GM18505 (cell line): ENCODE measurements at regions not wholly inside any gene's neighbourhood (a gene's known extent, or its start where the extent isn't known, plus 50 kb on each side); places are given as distances from the start of the nearest gene placed in this dataset.
"Not testable (repeated sequence)": the region's sequence is repeated elsewhere in the genome, so short reads cannot be mapped to it uniquely, and the experiment has no call there.

Experiments
- ATAC-seq: cut with Tn5 transposase; IDR thresholded peaks from one replicate; pipeline ENCODE4 v1.9.1; 2021; ENCODE audit not compliant: unreplicated experiment
- POLR2A ChIP-seq: IDR thresholded peaks from 4 replicates; pipeline ENCODE4 v1.6.1; 2011; ENCODE audit warnings: borderline replicate concordance; ENCODE audit not compliant: insufficient read depth, insufficient read length; ENCODE audit errors: extremely low read depth

DNA sequence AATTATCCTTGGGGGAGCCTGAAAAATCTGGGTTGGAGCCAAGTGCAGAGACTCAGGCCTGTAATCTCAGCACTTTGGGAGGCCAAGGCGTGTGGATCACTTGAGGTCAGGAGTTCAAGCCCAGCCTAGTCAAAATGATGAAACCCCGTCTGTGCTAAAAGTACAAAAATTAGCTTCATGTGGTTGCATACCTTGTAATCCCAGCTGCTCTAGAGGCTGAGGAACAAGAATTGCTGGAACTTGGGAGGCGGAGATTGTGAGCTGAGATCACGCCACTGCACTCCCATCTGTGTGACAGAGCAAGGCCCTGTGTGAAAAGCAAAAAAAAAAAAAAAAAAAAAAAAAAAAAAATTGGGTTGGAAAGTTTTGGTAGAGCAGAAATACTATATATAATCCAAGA, 1563.6 kb upstream of the PRMT6 start:
- no peak for ATAC-seq
- no peak for TF ChIP-seq POLR2A

- ATAC-seq = no peak
- no peak for TF ChIP-seq POLR2A
These were observed 1540.4 kb upstream of the PRMT6 start for GRCh38 chr1:105516068-105516467.

DNA sequence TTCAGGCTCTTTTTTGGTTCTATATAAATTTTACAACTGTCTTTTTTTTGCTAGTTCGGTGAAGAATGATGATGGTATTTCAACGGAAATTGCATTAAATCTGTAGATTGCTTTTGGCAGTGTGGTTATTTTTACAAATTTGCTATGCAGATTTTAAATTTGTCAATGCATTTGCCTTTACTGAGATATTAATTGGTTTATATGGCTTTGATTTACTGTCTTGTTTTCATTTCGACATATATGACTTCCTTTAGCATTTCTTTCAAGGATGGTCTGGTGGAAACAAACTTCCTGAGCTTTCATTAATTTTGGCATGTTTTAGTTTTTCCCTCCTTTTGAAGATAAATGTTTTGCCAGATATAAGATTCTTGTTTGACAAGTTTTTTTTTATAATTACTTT, 1522.5 kb upstream of the PRMT6 start:
- ATAC-seq = no peak
- TF ChIP-seq POLR2A = no peak

DNA sequence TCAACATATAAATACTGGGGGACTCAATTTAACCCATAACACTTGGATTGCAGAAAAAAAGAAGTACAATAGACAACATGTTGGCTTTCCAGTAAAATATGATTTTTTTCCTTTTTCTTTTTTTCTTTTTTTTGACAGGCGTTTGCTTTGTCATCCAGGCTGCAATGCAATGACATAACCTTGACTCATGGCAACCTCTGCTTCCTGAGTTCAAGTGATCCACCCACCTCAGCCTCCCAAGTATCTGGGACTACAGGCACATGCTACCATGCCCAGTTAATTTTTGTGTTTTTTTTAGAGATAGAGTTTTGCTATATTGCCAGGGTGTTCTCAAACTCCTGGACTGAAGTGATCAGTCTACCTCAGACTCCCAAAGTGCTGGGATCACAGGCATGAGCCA, 1512.0 kb upstream of the PRMT6 start:
- no peak for ATAC-seq
- no peak for TF ChIP-seq POLR2A

DNA sequence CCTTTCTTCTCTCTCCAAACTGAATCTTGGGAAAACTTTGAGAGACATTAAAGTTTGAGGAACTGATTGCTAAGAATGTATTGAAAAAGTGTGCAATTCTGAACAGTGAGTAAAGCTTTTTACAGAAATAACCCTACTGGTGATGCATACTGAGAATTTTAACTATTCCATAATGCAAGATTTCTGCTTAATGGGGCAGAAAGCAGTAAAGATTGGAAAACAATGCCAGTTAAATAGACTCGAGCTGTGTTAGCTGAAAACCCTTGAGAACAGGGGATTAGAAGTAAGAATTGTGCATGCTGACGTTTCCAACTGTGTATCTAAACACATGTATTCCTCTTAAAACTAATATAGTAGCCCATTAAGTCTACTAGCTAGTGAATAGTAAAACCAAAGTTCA, 1500.2 kb upstream of the PRMT6 start:
- TF ChIP-seq POLR2A = no peak
- no peak for ATAC-seq

DNA sequence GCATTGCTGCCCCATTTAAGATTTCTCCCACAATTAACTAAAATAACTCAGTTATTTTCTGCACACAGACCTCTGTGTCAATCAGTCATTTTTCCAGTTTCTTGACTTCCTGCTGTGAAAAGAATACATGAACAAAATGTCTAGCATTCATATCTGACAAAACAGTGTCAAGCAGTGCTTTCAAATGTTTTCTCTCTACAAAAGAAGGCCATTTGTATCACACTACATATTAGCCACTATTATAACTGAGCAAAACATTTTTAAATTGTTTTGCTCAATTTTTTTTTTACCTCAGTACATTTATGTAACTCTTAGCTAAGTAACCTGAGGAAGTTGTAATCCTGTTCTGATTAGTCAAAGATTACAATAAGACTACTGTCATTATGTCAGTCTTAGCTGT, 1498.5 kb upstream of the PRMT6 start:
- ATAC-seq = no peak
- no peak for TF ChIP-seq POLR2A

GRCh38 chr1:105565006-105565405, 1491.5 kb upstream of the PRMT6 start:
- no peak for ATAC-seq
- no peak for TF ChIP-seq POLR2A

DNA sequence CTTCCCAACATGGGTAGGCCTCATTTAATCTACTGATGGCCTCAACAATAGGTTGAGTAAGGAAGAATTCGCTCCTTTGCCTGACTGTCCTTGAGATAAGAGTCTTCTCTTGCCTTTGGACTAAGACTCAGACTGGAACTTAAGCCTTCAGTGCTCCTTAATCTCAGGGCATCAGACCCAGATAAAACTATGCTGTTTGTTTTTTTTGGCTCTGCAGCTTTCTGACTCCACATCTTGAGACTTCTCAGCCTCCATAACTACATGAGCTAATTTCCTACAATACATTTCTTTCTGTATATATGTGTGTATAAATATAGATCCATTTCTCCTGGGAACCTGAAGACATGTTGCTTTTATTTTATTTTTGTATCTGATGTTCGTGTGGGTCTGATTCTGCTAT, 1470.7 kb upstream of the PRMT6 start:
- ATAC-seq = no peak
- TF ChIP-seq POLR2A = no peak

GRCh38 chr1:105591681-105592080, 1464.8 kb upstream of the PRMT6 start:
- no peak for ATAC-seq
- no peak for TF ChIP-seq POLR2A

DNA sequence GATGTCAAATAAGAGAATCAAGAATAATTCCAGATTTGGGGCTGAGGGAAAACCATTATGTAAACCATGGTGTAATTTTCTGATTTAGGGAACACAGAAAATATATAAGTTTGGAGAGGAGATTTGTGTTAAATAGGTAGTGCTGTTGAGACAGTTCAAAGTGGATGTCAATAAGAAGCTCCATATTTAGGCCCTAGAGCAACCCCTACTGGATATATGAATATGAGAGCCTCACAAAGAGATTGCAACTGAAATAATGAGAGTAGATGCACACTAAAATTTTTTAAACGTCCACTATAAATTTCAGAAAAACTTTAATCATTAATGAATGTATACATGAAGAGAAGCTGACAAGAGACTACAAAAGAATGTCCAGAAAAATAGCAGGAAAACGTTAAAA, 1447.8 kb upstream of the PRMT6 start:
- no peak for TF ChIP-seq POLR2A
- ATAC-seq = no peak

DNA sequence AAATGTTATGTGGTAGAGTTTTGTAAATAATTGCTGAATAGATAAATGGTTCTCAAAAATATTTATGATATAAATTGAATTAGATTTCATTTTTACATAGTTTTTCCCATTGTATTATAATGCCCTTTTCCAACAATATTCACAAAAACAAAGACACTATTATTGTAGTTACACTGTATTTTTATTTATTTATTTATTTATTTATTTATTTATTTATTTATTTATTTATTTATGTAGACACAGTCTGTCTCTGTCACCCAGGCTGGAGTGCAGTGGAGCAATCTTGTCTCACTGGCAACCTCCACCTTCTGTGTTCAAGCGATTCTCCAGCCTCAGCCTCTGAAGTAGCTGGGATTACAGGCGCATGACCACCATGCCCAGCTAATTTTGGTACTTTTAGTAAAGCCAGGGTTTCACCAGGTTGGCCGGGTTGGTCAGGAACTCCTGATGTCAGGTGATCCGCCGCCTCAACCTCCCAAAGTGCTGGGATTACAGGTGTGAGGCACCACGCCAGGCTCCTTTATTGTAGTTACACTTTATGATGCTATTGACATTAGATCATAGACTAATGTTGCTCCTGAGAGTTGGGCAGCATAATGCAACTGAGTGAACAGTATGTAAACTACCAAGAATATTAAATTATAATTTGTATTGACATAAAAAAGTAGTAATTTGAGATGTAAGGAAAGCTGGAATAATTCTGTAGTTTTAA, 1430.0 kb upstream of the PRMT6 start:
- no peak for TF ChIP-seq POLR2A

GRCh38 chr1:105631153-105631744, 1425.2 kb upstream of the PRMT6 start:
- ATAC-seq = not testable (repeated sequence)

More for the DNA sequence above, 1430.0 kb upstream of the PRMT6 start:
- ATAC-seq = no peak

- ATAC-seq = no peak
These were observed 1423.9 kb upstream of the PRMT6 start for GRCh38 chr1:105632342-105633196.

GRCh38 chr1:105636052-105636451, 1420.4 kb upstream of the PRMT6 start:
- no peak for TF ChIP-seq POLR2A
- ATAC-seq = no peak

More at GRCh38 chr1:105632342-105633196, 1423.9 kb upstream of the PRMT6 start:
- TF ChIP-seq POLR2A = no peak
